SK-N-SH (cell line): ENCODE measurements at regions not wholly inside any gene's neighbourhood (a gene's known extent, or its start where the extent isn't known, plus 50 kb on each side); places are given as distances from the start of the nearest gene placed in this dataset.

ENCODE experiments used
- CTCF ChIA-PET: fragments of 300-600, 350-600 bp; formaldehyde crosslinking; extraction: SDS; loops from one replicate; lab custom pipeline; 2021; lab: Yijun Ruan, JAX
- POLR2A ChIA-PET: fragments of 350-600 bp; sonication (Branson Sonifier 250); formaldehyde crosslinking; extraction: SDS; loops from one replicate; lab custom pipeline; 2020; ENCODE audit warnings: antibody characterized with exemption, inconsistent platforms; lab: Yijun Ruan, JAX
- DNase-seq: peaks from one replicate; pipeline ENCODE4 v3.0.0; 2012
- H2AFZ ChIP-seq: fragments of 200-600 bp; sonication (generic); 2 replicates; pipeline ENCODE4 v1.8.1; 2016; ENCODE audit warnings: antibody characterized with exemption, mild to moderate bottlenecking, low read depth
- H3F3A ChIP-seq: fragments of 200-600 bp; sonication (generic); replicated peaks from 2 replicates; pipeline ENCODE3; 2016; ENCODE audit warnings: antibody characterized with exemption, mild to moderate bottlenecking; ENCODE audit not compliant: insufficient read depth
- H3K27ac ChIP-seq, 2 experiments: fragments of 200-500 bp in 1 of 2; fragments of 200-600 bp in 1 of 2; sonication (Bioruptor generic) in 1 of 2; sonication (generic), shearing (Covaris generic) in 1 of 2; 2 replicates each; pipeline versions ENCODE4 v1.5.1 to v1.6.1; 2014 to 2016; ENCODE audit warnings: low read depth in 2 of 2, inconsistent platforms in 1 of 2, low read length in 1 of 2, mild to moderate bottlenecking in 1 of 2, mixed read lengths in 1 of 2
- H3K27me3 ChIP-seq: fragments of 200-600 bp; sonication (generic), shearing (Covaris generic); 2 replicates; pipeline ENCODE4 v1.6.1; 2016; ENCODE audit warnings: mixed run types; ENCODE audit not compliant: insufficient read depth
- H3K36me3 ChIP-seq, 2 experiments: fragments of 200-500 bp in 1 of 2; fragments of 200-600 bp in 1 of 2; sonication (Bioruptor generic) in 1 of 2; sonication (generic) in 1 of 2; replicated peaks in 1 of 2; 2 replicates each; pipeline versions ENCODE3 to v1.5.1; 2014 to 2016; ENCODE audit warnings: low read length in 1 of 2, mild to moderate bottlenecking in 1 of 2; ENCODE audit not compliant: insufficient read depth in 2 of 2, control insufficient read depth in 1 of 2
- H3K4me1 ChIP-seq, 2 experiments: fragments of 200-500 bp in 1 of 2; fragments of 200-600 bp in 1 of 2; sonication (Bioruptor generic) in 1 of 2; sonication (generic), shearing (Covaris generic) in 1 of 2; 2 replicates each; pipeline versions ENCODE4 v1.5.1 to v1.6.1; 2014 to 2016; ENCODE audit warnings: low read depth in 1 of 2, low read length in 1 of 2, mixed run types in 1 of 2; ENCODE audit not compliant: insufficient read depth in 2 of 2, control insufficient read depth in 1 of 2
- H3K4me2 ChIP-seq: fragments of 200-600 bp; sonication (generic), shearing (Covaris generic); 2 replicates; pipeline ENCODE4 v1.6.1; 2017; ENCODE audit warnings: mixed run types
- H3K4me3 ChIP-seq, 2 experiments: fragments of 200-500 bp in 1 of 2; fragments of 200-600 bp in 1 of 2; sonication (Bioruptor generic) in 1 of 2; sonication (generic), shearing (Covaris generic) in 1 of 2; 2 replicates each; pipeline versions ENCODE4 v1.5.1 to v1.8.1; 2014 to 2016; ENCODE audit warnings: low read depth in 2 of 2, inconsistent platforms in 1 of 2, low read length in 1 of 2, mild to moderate bottlenecking in 1 of 2, mixed read lengths in 1 of 2, moderate library complexity in 1 of 2
- H3K79me2 ChIP-seq: fragments of 200-600 bp; sonication (generic); 2 replicates; pipeline ENCODE4 v1.8.1; 2017; ENCODE audit warnings: mild to moderate bottlenecking; ENCODE audit not compliant: insufficient read depth
- H3K9ac ChIP-seq: fragments of 200-600 bp; sonication (generic); 2 replicates; pipeline ENCODE4 v1.6.1; 2017; ENCODE audit warnings: mixed run types
- H3K9me2 ChIP-seq: fragments of 200-600 bp; sonication (generic); 2 replicates; pipeline ENCODE4 v1.6.1; 2017; ENCODE audit warnings: mixed run types
- H3K9me3 ChIP-seq: fragments of 200-600 bp; sonication (generic); 2 replicates; pipeline ENCODE4 v1.6.1; 2017; ENCODE audit warnings: mixed run types, mild to moderate bottlenecking, moderate library complexity
- H4K20me1 ChIP-seq: fragments of 200-600 bp; sonication (generic); 2 replicates; pipeline ENCODE4 v1.6.1; 2017; ENCODE audit warnings: mild to moderate bottlenecking, mixed run types; ENCODE audit not compliant: insufficient read depth
- CHD2 ChIP-seq: fragments of 150-350 bp; IDR thresholded peaks from 2 replicates; pipeline ENCODE4 v1.6.1; 2018; ENCODE audit warnings: low read length; ENCODE audit not compliant: partially characterized antibody
- ELF1 ChIP-seq: IDR thresholded peaks from 2 replicates; pipeline ENCODE4 v1.4.0; 2012
- EP300 ChIP-seq, 2 experiments: IDR thresholded peaks; 2 replicates each; pipeline versions ENCODE4 v1.4.0 to v1.6.1; 2012; ENCODE audit warnings: borderline replicate concordance in 1 of 2, low read depth in 1 of 2, low read length in 1 of 2
- FOSL2 ChIP-seq: IDR thresholded peaks from 2 replicates; pipeline ENCODE4 v1.4.0; 2012; ENCODE audit warnings: low read depth, mild to moderate bottlenecking, moderate library complexity, borderline replicate concordance
- GATA2 ChIP-seq: sonication (generic); formaldehyde crosslinking; IDR thresholded peaks from 2 replicates; pipeline ENCODE4 v1.5.0; 2020; ENCODE audit warnings: mild to moderate bottlenecking, missing genetic modification reagents
- JUND ChIP-seq: IDR thresholded peaks from 2 replicates; pipeline ENCODE4 v1.4.0; 2012
- MAX ChIP-seq: IDR thresholded peaks from 2 replicates; pipeline ENCODE4 v1.4.0; 2012; ENCODE audit warnings: low read depth
- MXI1 ChIP-seq: IDR thresholded peaks from 2 replicates; pipeline ENCODE4 v1.6.1; 2012; ENCODE audit warnings: mild to moderate bottlenecking, low read depth, low read length, improper control_type of control experiment
- NFIC ChIP-seq: IDR thresholded peaks from 2 replicates; pipeline ENCODE4 v1.4.0; 2012; ENCODE audit warnings: borderline replicate concordance
- NRF1 ChIP-seq: IDR thresholded peaks from 2 replicates; pipeline ENCODE4 v1.6.1; 2012; ENCODE audit warnings: low read depth, mild to moderate bottlenecking, low read length
- RAD21 ChIP-seq: IDR thresholded peaks from 2 replicates; pipeline ENCODE4 v1.6.1; 2012; ENCODE audit warnings: mild to moderate bottlenecking, low read length
- RCOR1 ChIP-seq: fragments of 150-350 bp; IDR thresholded peaks from 2 replicates; pipeline ENCODE4 v1.6.1; 2017; ENCODE audit warnings: antibody characterized with exemption, low read length
- SIN3A ChIP-seq: IDR thresholded peaks from 2 replicates; pipeline ENCODE4 v1.6.1; 2012; ENCODE audit warnings: low read depth, mild to moderate bottlenecking, low read length, moderate library complexity, borderline replicate concordance
- TAF1 ChIP-seq: IDR thresholded peaks from 2 replicates; pipeline ENCODE4 v1.6.1; 2012; ENCODE audit warnings: low read depth, mild to moderate bottlenecking, low read length, moderate library complexity, borderline replicate concordance
- TEAD4 ChIP-seq: IDR thresholded peaks from 2 replicates; pipeline ENCODE4 v1.4.0; 2012; ENCODE audit warnings: mild to moderate bottlenecking, borderline replicate concordance; ENCODE audit not compliant: insufficient read depth
- USF1 ChIP-seq: IDR thresholded peaks from 2 replicates; pipeline ENCODE4 v1.4.0; 2012; ENCODE audit warnings: low read depth, borderline replicate concordance
- USF2 ChIP-seq: fragments of 150-350 bp; IDR thresholded peaks from 2 replicates; pipeline ENCODE4 v1.6.1; 2017; ENCODE audit warnings: antibody characterized with exemption, low read length, low read depth, borderline replicate concordance
- YY1 ChIP-seq: IDR thresholded peaks from 2 replicates; pipeline ENCODE4 v1.4.0; 2012; ENCODE audit warnings: low read depth, mild to moderate bottlenecking
- WGBS: methylation state at CpG from one replicate; pipeline ENCODE4 v1.1.6; 2017; ENCODE audit warnings: low lambda C conversion rate; 5-methylcytosine and 5-hydroxymethylcytosine counted together
- TF ChIP-seq, protein P1 (sequence below): IDR thresholded peaks from 2 replicates; pipeline ENCODE4 v1.4.0; 2012; ENCODE audit warnings: low read depth, borderline replicate concordance
- TF ChIP-seq, protein P2 (sequence below): IDR thresholded peaks from 2 replicates; pipeline ENCODE4 v1.6.1; 2012; ENCODE audit warnings: mild to moderate bottlenecking, low read depth, low read length, moderate library complexity

DNA sequence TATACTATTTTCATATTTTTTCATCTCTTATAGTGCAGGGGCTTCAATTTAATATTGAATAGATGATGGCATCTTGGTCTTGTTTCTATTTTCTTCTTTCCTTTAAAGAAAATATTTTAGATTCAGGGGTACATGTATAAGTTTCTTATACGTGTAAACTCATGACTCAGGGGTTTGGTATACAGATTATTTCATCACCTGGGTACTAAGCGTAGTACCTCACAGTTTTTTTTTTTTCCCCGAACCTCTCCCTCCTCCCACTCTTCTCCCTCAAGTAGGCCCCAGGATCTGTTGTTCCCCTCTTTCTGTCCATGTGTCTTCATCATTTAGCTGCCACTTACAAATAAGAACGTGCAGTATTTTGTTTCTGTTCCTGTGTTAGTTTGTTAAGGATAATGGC lies 172.6 kb downstream of the TMTC3 start:
- no peak overlapping the region for H3K27ac ChIP-seq
- peaks cover 24% of the 10 kb centered on the region for H3F3A ChIP-seq
- no peaks in the 10 kb centered on the region for H3K9me3 ChIP-seq
- TF ChIP-seq MAX (no peak), SIN3A (no peak), GATA2 (CRISPR knock-in tag) (no peak), JUND (no peak), EP300 (IDR thresholded peaks at IDR 0.05; ENCODE audit: borderline replicate concordance in 1 of 2, low read depth in 1 of 2, low read length in 1 of 2) (no peak), RCOR1 (no peak), TAF1 (no peak)
- TF ChIP-seq, protein P1, sequence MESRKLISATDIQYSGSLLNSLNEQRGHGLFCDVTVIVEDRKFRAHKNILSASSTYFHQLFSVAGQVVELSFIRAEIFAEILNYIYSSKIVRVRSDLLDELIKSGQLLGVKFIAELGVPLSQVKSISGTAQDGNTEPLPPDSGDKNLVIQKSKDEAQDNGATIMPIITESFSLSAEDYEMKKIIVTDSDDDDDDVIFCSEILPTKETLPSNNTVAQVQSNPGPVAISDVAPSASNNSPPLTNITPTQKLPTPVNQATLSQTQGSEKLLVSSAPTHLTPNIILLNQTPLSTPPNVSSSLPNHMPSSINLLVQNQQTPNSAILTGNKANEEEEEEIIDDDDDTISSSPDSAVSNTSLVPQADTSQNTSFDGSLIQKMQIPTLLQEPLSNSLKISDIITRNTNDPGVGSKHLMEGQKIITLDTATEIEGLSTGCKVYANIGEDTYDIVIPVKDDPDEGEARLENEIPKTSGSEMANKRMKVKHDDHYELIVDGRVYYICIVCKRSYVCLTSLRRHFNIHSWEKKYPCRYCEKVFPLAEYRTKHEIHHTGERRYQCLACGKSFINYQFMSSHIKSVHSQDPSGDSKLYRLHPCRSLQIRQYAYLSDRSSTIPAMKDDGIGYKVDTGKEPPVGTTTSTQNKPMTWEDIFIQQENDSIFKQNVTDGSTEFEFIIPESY = no peak
- no peak for DNase-seq
- peaks cover 0 to 4% of the 10 kb centered on the region in 2 experiments for H3K36me3 ChIP-seq
- CTCF ChIA-PET = no interaction called here
- 86% methylated on average over 4 of the region's 4 CpGs for WGBS
- no peaks in the 10 kb centered on the region for H4K20me1 ChIP-seq
- no peaks in the 10 kb centered on the region for H3K27me3 ChIP-seq
- POLR2A ChIA-PET = no interaction called here
- H3K4me2 ChIP-seq = no peak overlapping the region
- no peak overlapping the region for H3K9ac ChIP-seq
- H3K4me1 ChIP-seq = peaks cover 0 to 16% of the 10 kb centered on the region in 2 experiments; a peak in 2 of 4 replicates
- no peaks in the 10 kb centered on the region; the same call in 1 of the 2 replicates for H3K79me2 ChIP-seq
- no peaks in the 10 kb centered on the region for H3K9me2 ChIP-seq
- no peak overlapping the region for H3K4me3 ChIP-seq
- no peak overlapping the region for H2AFZ ChIP-seq

- Histone ChIP-seq H2AFZ (no peak overlapping the region), H3K4me3 (no peak overlapping the region), H3K27me3 (no peaks in the 10 kb centered on the region), H3K9me3 (no peaks in the 10 kb centered on the region), H3K9ac (no peak overlapping the region), H3K4me1 (0 out of 4 replicates have a peak, but pooled peaks cover 0 to 3% of the 10 kb centered on the region in 2 experiments), H3K36me3 (peaks cover 0 to 4% of the 10 kb centered on the region in 2 experiments), H3K4me2 (no peak overlapping the region), H4K20me1 (no peaks in the 10 kb centered on the region), H3F3A (peaks cover 3% of the 10 kb centered on the region), H3K27ac (no peak overlapping the region), H3K79me2 (no peaks in the 10 kb centered on the region; the same call in 1 of the 2 replicates), H3K9me2 (no peaks in the 10 kb centered on the region)
- TF ChIP-seq EP300 (IDR thresholded peaks at IDR 0.05; ENCODE audit: borderline replicate concordance in 1 of 2, low read depth in 1 of 2, low read length in 1 of 2) (no peak), USF2 (no peak), TAF1 (no peak), CHD2 (no peak), JUND (no peak), YY1 (no peak), USF1 (no peak), ELF1 (no peak), RAD21 (no peak), NRF1 (no peak), FOSL2 (no peak), SIN3A (no peak), MXI1 (no peak), NFIC (no peak), TEAD4 (no peak)
- TF ChIP-seq, protein P2, sequence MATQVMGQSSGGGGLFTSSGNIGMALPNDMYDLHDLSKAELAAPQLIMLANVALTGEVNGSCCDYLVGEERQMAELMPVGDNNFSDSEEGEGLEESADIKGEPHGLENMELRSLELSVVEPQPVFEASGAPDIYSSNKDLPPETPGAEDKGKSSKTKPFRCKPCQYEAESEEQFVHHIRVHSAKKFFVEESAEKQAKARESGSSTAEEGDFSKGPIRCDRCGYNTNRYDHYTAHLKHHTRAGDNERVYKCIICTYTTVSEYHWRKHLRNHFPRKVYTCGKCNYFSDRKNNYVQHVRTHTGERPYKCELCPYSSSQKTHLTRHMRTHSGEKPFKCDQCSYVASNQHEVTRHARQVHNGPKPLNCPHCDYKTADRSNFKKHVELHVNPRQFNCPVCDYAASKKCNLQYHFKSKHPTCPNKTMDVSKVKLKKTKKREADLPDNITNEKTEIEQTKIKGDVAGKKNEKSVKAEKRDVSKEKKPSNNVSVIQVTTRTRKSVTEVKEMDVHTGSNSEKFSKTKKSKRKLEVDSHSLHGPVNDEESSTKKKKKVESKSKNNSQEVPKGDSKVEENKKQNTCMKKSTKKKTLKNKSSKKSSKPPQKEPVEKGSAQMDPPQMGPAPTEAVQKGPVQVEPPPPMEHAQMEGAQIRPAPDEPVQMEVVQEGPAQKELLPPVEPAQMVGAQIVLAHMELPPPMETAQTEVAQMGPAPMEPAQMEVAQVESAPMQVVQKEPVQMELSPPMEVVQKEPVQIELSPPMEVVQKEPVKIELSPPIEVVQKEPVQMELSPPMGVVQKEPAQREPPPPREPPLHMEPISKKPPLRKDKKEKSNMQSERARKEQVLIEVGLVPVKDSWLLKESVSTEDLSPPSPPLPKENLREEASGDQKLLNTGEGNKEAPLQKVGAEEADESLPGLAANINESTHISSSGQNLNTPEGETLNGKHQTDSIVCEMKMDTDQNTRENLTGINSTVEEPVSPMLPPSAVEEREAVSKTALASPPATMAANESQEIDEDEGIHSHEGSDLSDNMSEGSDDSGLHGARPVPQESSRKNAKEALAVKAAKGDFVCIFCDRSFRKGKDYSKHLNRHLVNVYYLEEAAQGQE = no peak
- WGBS = 100% methylated on average over 2 of the region's 2 CpGs
- no peak for DNase-seq
- POLR2A ChIA-PET = no interaction called here
- CTCF ChIA-PET = interaction anchor here (1.1 kb wide), 1 partner anchor 11 kb away, joined by 4 read pairs; no protein-coding TSS in a partner anchor
These were observed 176.6 kb downstream of the TMTC3 start for GRCh38 chr12:88318726-88319125.
